ENCODE measurements at regions not wholly inside any gene's neighbourhood (a gene's known extent, or its start where the extent isn't known, plus 50 kb on each side); places are given as distances from the start of the nearest gene placed in this dataset.

DNA sequence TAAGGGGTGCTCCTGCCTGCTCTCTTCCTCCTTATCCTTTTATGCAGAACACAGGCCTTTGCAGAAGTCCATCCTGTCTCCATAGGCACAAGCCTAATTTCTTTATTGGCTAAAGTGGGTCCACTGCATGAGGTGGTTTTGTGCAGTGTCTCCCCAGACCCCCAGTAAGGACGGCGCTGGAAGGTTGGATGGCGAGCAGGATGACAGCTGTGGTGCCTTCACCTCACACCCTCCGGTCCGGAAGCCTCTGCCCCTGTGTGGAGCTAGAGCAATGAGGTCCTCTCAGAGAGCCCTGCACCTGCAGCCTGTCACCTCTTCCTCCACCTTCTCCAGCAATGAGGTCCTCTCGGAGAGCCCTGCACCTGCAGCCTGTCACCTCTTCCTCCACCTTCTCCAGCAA, 393.7 kb upstream of the IRX1 start:
- 41% methylated on average over 6 of the region's 6 CpGs for WGBS (ENCODE audit: missing lambda C conversion rate)
- H3K4me1 ChIP-seq: no peaks in the 10 kb centered on the region
- no peaks in the 10 kb centered on the region for H3K9me3 ChIP-seq
- DNase-seq (ENCODE audit: low read depth in 1 of 2, low spot score in 1 of 2): no peak
- CTCF ChIA-PET: no interaction called here
- TF ChIP-seq EP300 (IDR thresholded peaks at IDR 0.05): no peak
- no peak for TF ChIP-seq JUN (IDR thresholded peaks at IDR 0.05)
- no peak for TF ChIP-seq FOSL2 (IDR thresholded peaks at IDR 0.05)
- TF ChIP-seq FOSL2 (CRISPR knock-in tag; IDR thresholded peaks at IDR 0.05): no peak
- TF ChIP-seq BHLHE40 (IDR thresholded peaks at IDR 0.05; ENCODE audit: low read depth, low read length): no peak
- TF ChIP-seq CBX8 (IDR thresholded peaks at IDR 0.05): no peak
- no peak for TF ChIP-seq NFE2L2 (conservative IDR thresholded peaks at IDR 0.05; ENCODE audit: low read length)
- no peak for TF ChIP-seq REST (IDR thresholded peaks at IDR 0.05)
- no peak for TF ChIP-seq HES2 (IDR thresholded peaks at IDR 0.05)
- no peak for TF ChIP-seq HOXA7 (CRISPR knock-in tag; IDR thresholded peaks at IDR 0.05)
- TF ChIP-seq NR3C1 (IDR thresholded peaks at IDR 0.05): no peak
- TF ChIP-seq ESRRA (IDR thresholded peaks at IDR 0.05; ENCODE audit: borderline replicate concordance, low read length): no peak
- H3K4me3 ChIP-seq: no peak overlapping the region
- no peak for FAIRE-seq
- POLR2A ChIA-PET: no interaction called here
- H3K27ac ChIP-seq: no peak overlapping the region
- no peak for ATAC-seq
- H3K4me2 ChIP-seq: no peak overlapping the region

- Histone ChIP-seq H3K27ac (no peak overlapping the region), H3K9me3 (no peaks in the 10 kb centered on the region), H3K4me1 (no peaks in the 10 kb centered on the region), H3K4me2 (no peak overlapping the region), H3K4me3 (no peak overlapping the region)
- POLR2A ChIA-PET: no interaction called here
- TF ChIP-seq SREBF2 (IDR thresholded peaks at IDR 0.05): no peak
- TF ChIP-seq, protein P1, sequence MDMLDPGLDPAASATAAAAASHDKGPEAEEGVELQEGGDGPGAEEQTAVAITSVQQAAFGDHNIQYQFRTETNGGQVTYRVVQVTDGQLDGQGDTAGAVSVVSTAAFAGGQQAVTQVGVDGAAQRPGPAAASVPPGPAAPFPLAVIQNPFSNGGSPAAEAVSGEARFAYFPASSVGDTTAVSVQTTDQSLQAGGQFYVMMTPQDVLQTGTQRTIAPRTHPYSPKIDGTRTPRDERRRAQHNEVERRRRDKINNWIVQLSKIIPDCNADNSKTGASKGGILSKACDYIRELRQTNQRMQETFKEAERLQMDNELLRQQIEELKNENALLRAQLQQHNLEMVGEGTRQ (IDR thresholded peaks at IDR 0.05): no peak
- TF ChIP-seq ESRRA (IDR thresholded peaks at IDR 0.05; ENCODE audit: borderline replicate concordance, low read length): no peak
- no peak for TF ChIP-seq CEBPB (IDR thresholded peaks at IDR 0.05)
- TF ChIP-seq EHF (CRISPR knock-in tag; IDR thresholded peaks at IDR 0.05): no peak
- no peak for TF ChIP-seq CBX8 (IDR thresholded peaks at IDR 0.05)
- no peak for TF ChIP-seq MAFK (IDR thresholded peaks at IDR 0.05; ENCODE audit: partially characterized antibody)
- DNase-seq (ENCODE audit: low read depth in 1 of 2, low spot score in 1 of 2) (no peak), ATAC-seq (no peak), FAIRE-seq (no peak)
- CTCF ChIA-PET: no interaction called here
- 26% methylated on average over 8 of the region's 8 CpGs for WGBS (ENCODE audit: missing lambda C conversion rate)
These were observed 394.5 kb upstream of the IRX1 start for GRCh38 chr5:3201121-3201520.

DNA sequence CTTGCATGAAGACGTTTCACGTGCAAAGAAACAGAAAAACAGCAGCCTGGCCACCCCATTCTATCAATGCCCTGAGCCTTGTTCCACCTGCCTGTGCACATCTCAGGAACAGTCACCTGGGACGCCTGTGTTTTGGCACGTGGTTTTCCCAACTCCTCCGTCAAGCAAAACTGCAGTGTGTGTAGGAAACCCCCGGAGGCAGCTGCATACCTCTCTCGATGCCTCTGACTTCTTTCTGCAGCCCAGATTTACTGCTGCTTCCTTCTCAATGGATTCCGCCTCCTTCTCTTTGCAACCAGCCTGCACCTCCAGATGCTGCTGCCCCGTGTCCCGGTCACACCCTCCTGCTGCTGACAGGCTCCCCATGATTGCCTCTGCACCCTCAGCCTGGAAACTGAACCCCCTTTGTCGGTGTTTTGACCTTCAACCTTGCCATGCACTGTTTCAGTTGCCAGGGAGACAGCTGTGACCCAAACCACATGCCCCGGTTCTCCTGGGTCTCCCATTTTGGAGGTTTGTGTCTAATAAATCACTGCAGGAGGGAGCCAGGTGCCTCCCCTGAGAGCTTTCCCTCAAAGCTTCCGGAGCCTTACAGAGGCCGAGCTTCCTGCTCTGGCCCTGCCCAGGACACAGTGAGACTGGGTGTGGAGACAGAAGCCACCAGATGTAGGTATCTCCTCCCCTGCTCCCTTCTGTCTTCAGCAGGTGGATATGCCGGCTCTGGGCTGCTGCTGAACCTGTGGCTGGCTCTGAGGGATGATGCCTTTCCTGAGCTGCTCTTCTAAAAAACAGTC, 395.5 kb upstream of the IRX1 start:
- no peak overlapping the region for H3K4me2 ChIP-seq
- WGBS (ENCODE audit: missing lambda C conversion rate): 6% methylated on average over 14 of the region's 15 CpGs
- H3K27ac ChIP-seq: no peak overlapping the region
- no peaks in the 10 kb centered on the region for H3K4me1 ChIP-seq
- H3K9me3 ChIP-seq: no peaks in the 10 kb centered on the region
- H3K4me3 ChIP-seq: no peak overlapping the region
- DNase-seq (ENCODE audit: low read depth in 1 of 2, low spot score in 1 of 2) (no peak), ATAC-seq (no peak), FAIRE-seq (no peak)
- ChIA-PET CTCF (no interaction called here), POLR2A (no interaction called here)
- TF ChIP-seq, protein P2, sequence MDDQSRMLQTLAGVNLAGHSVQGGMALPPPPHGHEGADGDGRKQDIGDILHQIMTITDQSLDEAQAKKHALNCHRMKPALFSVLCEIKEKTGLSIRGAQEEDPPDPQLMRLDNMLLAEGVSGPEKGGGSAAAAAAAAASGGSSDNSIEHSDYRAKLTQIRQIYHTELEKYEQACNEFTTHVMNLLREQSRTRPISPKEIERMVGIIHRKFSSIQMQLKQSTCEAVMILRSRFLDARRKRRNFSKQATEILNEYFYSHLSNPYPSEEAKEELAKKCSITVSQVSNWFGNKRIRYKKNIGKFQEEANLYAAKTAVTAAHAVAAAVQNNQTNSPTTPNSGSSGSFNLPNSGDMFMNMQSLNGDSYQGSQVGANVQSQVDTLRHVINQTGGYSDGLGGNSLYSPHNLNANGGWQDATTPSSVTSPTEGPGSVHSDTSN (IDR thresholded peaks at IDR 0.05): no peak
- TF ChIP-seq HOXB13 (CRISPR knock-in tag; IDR thresholded peaks at IDR 0.05; ENCODE audit: low read depth) (no peak), RFX5 (IDR thresholded peaks at IDR 0.05) (no peak), POLR2AphosphoS2 (conservative IDR thresholded peaks at IDR 0.05; ENCODE audit: low read length) (no peak)

Data from A549 (cell line).